ENCODE measurements at regions not wholly inside any gene's neighbourhood (a gene's known extent, or its start where the extent isn't known, plus 50 kb on each side); places are given as distances from the start of the nearest gene placed in this dataset.
A peak's percentile ranks its signal among the peaks of the same experiment; 100 is the strongest.
"Not testable (repeated sequence)": the region's sequence is repeated elsewhere in the genome, so short reads cannot be mapped to it uniquely, and the experiment has no call there.

DNA sequence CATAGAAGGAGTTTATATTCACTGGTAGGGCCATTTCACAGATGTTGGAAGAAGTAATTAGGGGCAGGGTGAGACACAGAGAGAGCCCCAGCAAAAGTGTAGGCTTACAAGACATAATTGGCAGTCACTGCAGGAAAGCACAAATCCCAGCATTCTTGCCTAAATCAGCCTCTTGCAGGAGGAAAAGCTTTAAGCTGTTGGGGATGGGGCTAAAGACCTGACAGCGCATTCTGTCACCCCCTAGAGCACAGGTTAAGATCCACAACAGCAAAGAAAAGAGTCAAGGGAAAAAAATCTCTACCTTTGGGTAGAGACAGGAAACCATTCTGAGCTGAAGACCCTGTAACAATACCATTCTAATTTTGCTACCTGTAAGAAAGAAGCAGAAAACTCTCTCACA lies 409.0 kb downstream of the DAD1 start:
- no peaks in the 10 kb centered on the region for H3K27me3 Mint-ChIP-seq (ENCODE audit: low read depth)
- no peak for DNase-seq (ENCODE audit: low spot score)
- H3K36me3 Mint-ChIP-seq (ENCODE audit: low read depth), result no peaks in the 10 kb centered on the region
- H3K9me3 Mint-ChIP-seq (ENCODE audit: low read depth), result no peaks in the 10 kb centered on the region
- H3K4me3 Mint-ChIP-seq (ENCODE audit: unreplicated experiment), result no peak overlapping the region
- no peak overlapping the region for H3K27ac Mint-ChIP-seq (ENCODE audit: unreplicated experiment)
- TF ChIP-seq CTCF (IDR thresholded peaks at IDR 0.05), result no peak
- H3K4me1 Mint-ChIP-seq (ENCODE audit: low read depth), result peaks cover 24% of the 10 kb centered on the region

- H3K4me3 Mint-ChIP-seq (ENCODE audit: unreplicated experiment), result no peak overlapping the region
- no peak for DNase-seq (ENCODE audit: low spot score)
- no peaks in the 10 kb centered on the region for H3K27me3 Mint-ChIP-seq (ENCODE audit: low read depth)
- TF ChIP-seq CTCF (IDR thresholded peaks at IDR 0.05), result no peak
- no peaks in the 10 kb centered on the region for H3K9me3 Mint-ChIP-seq (ENCODE audit: low read depth)
- peaks cover 19% of the 10 kb centered on the region for H3K4me1 Mint-ChIP-seq (ENCODE audit: low read depth)
- no peak overlapping the region for H3K27ac Mint-ChIP-seq (ENCODE audit: unreplicated experiment)
- no peaks in the 10 kb centered on the region for H3K36me3 Mint-ChIP-seq (ENCODE audit: low read depth)
Observed at GRCh38 chr14:22179190-22179589, 409.8 kb downstream of the DAD1 start.

- H3K4me1 Mint-ChIP-seq (ENCODE audit: low read depth), result peaks cover 21% of the 10 kb centered on the region
- H3K4me3 Mint-ChIP-seq (ENCODE audit: unreplicated experiment), result no peak overlapping the region
- H3K36me3 Mint-ChIP-seq (ENCODE audit: low read depth), result no peaks in the 10 kb centered on the region
Observed at GRCh38 chr14:22178333-22178839, 410.6 kb downstream of the DAD1 start.

GRCh38 chr14:22177870-22178269 lies 411.2 kb downstream of the DAD1 start:
- peaks cover 21% of the 10 kb centered on the region for H3K4me1 Mint-ChIP-seq (ENCODE audit: low read depth)
- no peak for DNase-seq (ENCODE audit: low spot score)
- H3K36me3 Mint-ChIP-seq (ENCODE audit: low read depth), result no peaks in the 10 kb centered on the region
- no peaks in the 10 kb centered on the region for H3K9me3 Mint-ChIP-seq (ENCODE audit: low read depth)
- no peak overlapping the region for H3K27ac Mint-ChIP-seq (ENCODE audit: unreplicated experiment)
- H3K4me3 Mint-ChIP-seq (ENCODE audit: unreplicated experiment), result no peak overlapping the region
- H3K27me3 Mint-ChIP-seq (ENCODE audit: low read depth), result no peaks in the 10 kb centered on the region
- no peak for TF ChIP-seq CTCF (IDR thresholded peaks at IDR 0.05)

More at GRCh38 chr14:22178333-22178839, 410.6 kb downstream of the DAD1 start:
- Mint-ChIP-seq H3K27me3 (ENCODE audit: low read depth) (no peaks in the 10 kb centered on the region), H3K9me3 (ENCODE audit: low read depth) (no peaks in the 10 kb centered on the region), H3K27ac (ENCODE audit: unreplicated experiment) (no peak overlapping the region)
- no peak for DNase-seq (ENCODE audit: low spot score)
- no peak for TF ChIP-seq CTCF (IDR thresholded peaks at IDR 0.05)

DNA sequence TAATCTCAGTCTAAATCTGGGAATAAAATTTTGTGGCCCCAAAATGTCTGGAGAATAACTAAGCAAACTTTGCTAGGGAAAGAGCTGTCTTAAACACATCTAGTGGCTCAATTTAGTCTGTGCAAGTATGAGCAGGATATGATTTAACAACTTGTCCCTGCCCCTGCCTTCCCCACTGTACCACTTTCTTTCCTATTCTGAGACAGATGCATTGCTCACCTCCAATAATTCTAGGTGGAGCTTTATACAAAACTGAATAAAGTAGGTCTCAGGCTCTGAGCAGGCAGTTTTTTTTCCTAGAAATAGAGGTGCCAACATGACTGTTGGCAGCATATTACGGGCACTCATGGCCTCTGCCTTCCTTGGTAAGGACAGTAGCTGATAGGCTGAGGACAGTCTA lies 412.1 kb downstream of the DAD1 start:
- Mint-ChIP-seq H3K27me3 (ENCODE audit: low read depth) (no peaks in the 10 kb centered on the region), H3K4me1 (ENCODE audit: low read depth) (peaks cover 21% of the 10 kb centered on the region), H3K36me3 (ENCODE audit: low read depth) (no peaks in the 10 kb centered on the region), H3K4me3 (ENCODE audit: unreplicated experiment) (no peak overlapping the region), H3K9me3 (ENCODE audit: low read depth) (no peaks in the 10 kb centered on the region), H3K27ac (ENCODE audit: unreplicated experiment) (no peak overlapping the region)
- TF ChIP-seq CTCF (IDR thresholded peaks at IDR 0.05), result no peak
- no peak for DNase-seq (ENCODE audit: low spot score)

DNA sequence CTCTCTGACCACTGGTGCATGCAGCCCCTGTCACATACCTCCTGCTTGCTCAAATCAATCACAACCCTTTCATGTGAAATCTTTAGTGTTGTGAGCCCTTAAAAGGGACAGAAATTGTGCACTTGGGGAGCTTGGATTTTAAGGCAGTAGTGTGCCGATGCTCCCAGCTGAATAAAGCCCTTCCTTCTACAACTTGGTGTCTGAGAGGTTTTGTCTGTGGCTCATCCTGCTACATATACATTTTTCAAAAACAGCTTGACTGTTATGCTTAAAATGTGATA lies 413.8 kb downstream of the DAD1 start:
- H3K27me3 Mint-ChIP-seq (ENCODE audit: low read depth); H3K36me3 Mint-ChIP-seq (ENCODE audit: low read depth); H3K4me3 Mint-ChIP-seq (ENCODE audit: unreplicated experiment); DNase-seq (ENCODE audit: low spot score); H3K9me3 Mint-ChIP-seq (ENCODE audit: low read depth): not testable (repeated sequence)
- Mint-ChIP-seq H3K27ac (ENCODE audit: unreplicated experiment) (peak overlapping the region; percentile 65), H3K4me1 (ENCODE audit: low read depth) (peaks cover 21% of the 10 kb centered on the region)
